GM12878 (cell line): ENCODE measurements at regions not wholly inside any gene's neighbourhood (a gene's known extent, or its start where the extent isn't known, plus 50 kb on each side); places are given as distances from the start of the nearest gene placed in this dataset.

Source experiments
- ATAC-seq: fragments of 200-7000 bp; cut with Tn5 transposase; 3 replicates; pipeline ENCODE4 v1.9.1; 2020; ENCODE audit warnings: mild to moderate bottlenecking, moderate library complexity
- BruUV-seq: library from RNA; stranded (reverse); fragments of 400-500 nt; replicated peaks from 2 replicates; lab custom pipeline; 2021; lab: Mats Ljungman, UMichigan
- CTCF ChIA-PET: fragments of 300-600 bp; sonication (Branson Sonifier 250); formaldehyde crosslinking; extraction: SDS; loops from one replicate; lab custom pipeline; 2021; ENCODE audit warnings: inconsistent platforms; lab: Yijun Ruan, JAX
- POLR2A ChIA-PET: fragments of 350-600 bp; formaldehyde crosslinking; extraction: SDS; loops from one replicate; lab custom pipeline; 2021; ENCODE audit warnings: inconsistent platforms; lab: Charles Lee
- RAD21 ChIA-PET: fragments of 300-600 bp; sonication (Branson Sonifier 250); formaldehyde crosslinking; loops from one replicate; lab custom pipeline; 2023; ENCODE audit warnings: antibody characterized with exemption; ENCODE audit not compliant: unreplicated experiment; lab: Charles Lee
- SMC1A ChIA-PET: fragments of 300-600 bp; sonication (Branson Sonifier 250); formaldehyde crosslinking; loops from one replicate; lab custom pipeline; 2023; ENCODE audit not compliant: unreplicated experiment, uncharacterized antibody; lab: Charles Lee
- DNase-seq: peaks from one replicate; pipeline ENCODE4 v3.0.0-alpha.2; 2011; ENCODE audit warnings: low read depth, low spot score
- FAIRE-seq: peaks from 3 replicates; lab custom pipeline; 2011; peaks lifted over from hg19 to GRCh38; lab: Jason Lieb, UNC
- H2AFZ ChIP-seq: 2 replicates; pipeline ENCODE4 v1.6.0; 2011; ENCODE audit warnings: low read depth, low read length, control low read depth; ENCODE audit not compliant: control insufficient read depth
- H3K27ac ChIP-seq: 2 replicates; pipeline ENCODE4 v1.5.1; 2011; ENCODE audit warnings: control low read depth; ENCODE audit not compliant: control insufficient read depth, insufficient read depth
- H3K27me3 ChIP-seq, 2 experiments: replicated peaks in 1 of 2; 2 replicates each; pipeline versions ENCODE4 v1.6.0 to v1.6.1; 2011; ENCODE audit warnings: low read length in 1 of 2; ENCODE audit not compliant: control insufficient read depth in 2 of 2, insufficient read depth in 2 of 2
- H3K36me3 ChIP-seq, 2 experiments: 2 replicates each; pipeline ENCODE4 v1.5.1; 2011; ENCODE audit warnings: low read length in 1 of 2; ENCODE audit not compliant: control insufficient read depth in 2 of 2, insufficient read depth in 2 of 2
- H3K4me1 ChIP-seq: 2 replicates; pipeline ENCODE4 v1.6.1; 2011; ENCODE audit warnings: mild to moderate bottlenecking, low read length, moderate library complexity, mixed read lengths; ENCODE audit not compliant: control insufficient read depth, insufficient read depth
- H3K4me2 ChIP-seq: 2 replicates; pipeline ENCODE4 v1.6.0; 2011; ENCODE audit warnings: control low read depth; ENCODE audit not compliant: control insufficient read depth, insufficient read depth
- H3K4me3 ChIP-seq: fragments of 200-600 bp; sonication (generic); 2 replicates; pipeline ENCODE4 v1.5.1; 2016
- H3K79me2 ChIP-seq: 2 replicates; pipeline ENCODE4 v1.6.0; 2011; ENCODE audit warnings: low read length; ENCODE audit not compliant: control insufficient read depth, insufficient read depth
- H3K9ac ChIP-seq: 2 replicates; pipeline ENCODE4 v1.8.0; 2011; ENCODE audit warnings: low read length, control low read depth, mixed read lengths; ENCODE audit not compliant: control insufficient read depth, insufficient read depth
- H3K9me3 ChIP-seq: replicated peaks from 3 replicates; pipeline ENCODE4 v1.5.1; 2011; ENCODE audit warnings: mild to moderate bottlenecking, low read length; ENCODE audit not compliant: control insufficient read depth, insufficient read depth
- H4K20me1 ChIP-seq: 2 replicates; pipeline ENCODE4 v1.6.0; 2011; ENCODE audit not compliant: control insufficient read depth, insufficient read depth
- CHD4 ChIP-seq: fragments of 200-600 bp; sonication (generic); IDR thresholded peaks from 2 replicates; pipeline ENCODE4 v1.6.1; 2016; ENCODE audit warnings: mild to moderate bottlenecking
- CTCF ChIP-seq, 3 experiments: IDR thresholded peaks in 2 of 3; conservative IDR thresholded peaks in 1 of 3; 2 replicates each; pipeline ENCODE4 v1.5.1; 2011; ENCODE audit warnings: low read depth in 3 of 3, low read length in 3 of 3, mild to moderate bottlenecking in 3 of 3, control low read depth in 2 of 3, moderate library complexity in 2 of 3, inconsistent platforms in 1 of 3, mixed read lengths in 1 of 3; ENCODE audit not compliant: control insufficient read depth in 2 of 3, insufficient read depth in 1 of 3; ENCODE audit errors: extremely low read depth in 1 of 3
- E2F4 ChIP-seq: IDR thresholded peaks from 2 replicates; pipeline ENCODE4 v1.6.1; 2012; ENCODE audit warnings: low read depth, low read length, improper control_type of control experiment
- EZH2 ChIP-seq: IDR thresholded peaks from 2 replicates; pipeline ENCODE4 v1.6.1; 2012; ENCODE audit warnings: low read depth, mild to moderate bottlenecking, control low read depth, inconsistent platforms, low read length, borderline replicate concordance; ENCODE audit not compliant: control insufficient read depth
- JUND ChIP-seq: IDR thresholded peaks from 2 replicates; pipeline ENCODE4 v1.6.1; 2012; ENCODE audit warnings: low read depth, mild to moderate bottlenecking, low read length, improper control_type of control experiment, moderate library complexity
- PAX8 ChIP-seq: fragments of 450-650 bp; IDR thresholded peaks from 2 replicates; pipeline ENCODE4 v1.6.1; 2017; ENCODE audit warnings: mild to moderate bottlenecking, moderate library complexity
- RB1 ChIP-seq: fragments of 450-650 bp; formaldehyde crosslinking; IDR thresholded peaks from 2 replicates; pipeline ENCODE4 v1.6.1; 2017; ENCODE audit warnings: mild to moderate bottlenecking, borderline replicate concordance
- RCOR1 ChIP-seq: conservative IDR thresholded peaks from 2 replicates; pipeline ENCODE4 v1.6.1; 2012; ENCODE audit warnings: low read depth, low read length, improper control_type of control experiment
- RELA ChIP-seq: fragments of 450-650 bp; IDR thresholded peaks from 2 replicates; pipeline ENCODE4 v1.8.0; 2014; ENCODE audit warnings: borderline replicate concordance; ENCODE audit not compliant: partially characterized antibody
- RELB ChIP-seq: fragments of 450-650 bp; IDR thresholded peaks from 2 replicates; pipeline ENCODE4 v1.6.1; 2017; ENCODE audit warnings: low read depth, mild to moderate bottlenecking, moderate library complexity
- SIX5 ChIP-seq: IDR thresholded peaks from 2 replicates; pipeline ENCODE4 v1.6.1; 2011; ENCODE audit warnings: mild to moderate bottlenecking, low read depth, low read length, moderate library complexity; ENCODE audit not compliant: severe bottlenecking
- STAT3 ChIP-seq: IDR thresholded peaks from 2 replicates; pipeline ENCODE4 v1.6.1; 2011; ENCODE audit warnings: low read depth, low read length, improper control_type of control experiment
- SUPT20H ChIP-seq: IDR thresholded peaks from 2 replicates; pipeline ENCODE4 v1.6.1; 2011; ENCODE audit warnings: low read depth, mild to moderate bottlenecking, low read length, moderate library complexity, borderline replicate concordance; ENCODE audit not compliant: control insufficient read depth
- WRNIP1 ChIP-seq: IDR thresholded peaks from 2 replicates; pipeline ENCODE4 v1.6.1; 2011; ENCODE audit warnings: low read depth, low read length, improper control_type of control experiment, borderline replicate concordance
- ZBTB11 ChIP-seq: fragments of 450-650 bp; formaldehyde crosslinking; IDR thresholded peaks from 2 replicates; pipeline ENCODE4 v1.5.0; 2022; ENCODE audit warnings: mild to moderate bottlenecking, missing genetic modification characterization
- ZZZ3 ChIP-seq: IDR thresholded peaks from 2 replicates; pipeline ENCODE4 v1.6.1; 2011; ENCODE audit warnings: low read depth; ENCODE audit not compliant: control insufficient read depth, insufficient read length
- WGBS: methylation state at CpG from one replicate; pipeline ENCODE4 v1.1.6; 2016; ENCODE audit warnings: low lambda C conversion rate; ENCODE audit not compliant: insufficient replicate concordance, insufficient coverage; ENCODE audit errors: missing lambda C conversion rate; 5-methylcytosine and 5-hydroxymethylcytosine counted together
- in situ Hi-C: fragments of 300-500 bp; cut with MboI; formaldehyde crosslinking; loops from 9 replicates; pipeline ENCODE4 v1.14.3; 2018; ENCODE audit warnings: mixed read lengths
- intact Hi-C: fragments of 100-400 bp; cut with micrococcal nuclease; formaldehyde crosslinking; loops from one replicate; pipeline ENCODE4 v1.14.2; 2022; ENCODE audit not compliant: unreplicated experiment

GRCh38 chr5:72034770-72035169, 72.5 kb upstream of the MAP1B start:
- no peak overlapping the region for H3K4me2 ChIP-seq
- H3K36me3 ChIP-seq: no peaks in the 10 kb centered on the region
- H3K9ac ChIP-seq: no peak overlapping the region
- no peaks in the 10 kb centered on the region for H4K20me1 ChIP-seq
- DNase-seq (no peak), ATAC-seq (no peak), FAIRE-seq (no peak)
- in situ Hi-C loops (no loop called here), intact Hi-C loops (no loop called here)
- no peak overlapping the region for H2AFZ ChIP-seq
- H3K27me3 ChIP-seq: peaks cover 0 to 3% of the 10 kb centered on the region in 2 experiments; a peak in 3 of 4 replicates
- H3K79me2 ChIP-seq: no peaks in the 10 kb centered on the region
- H3K9me3 ChIP-seq: no peaks in the 10 kb centered on the region
- no peak overlapping the region for H3K27ac ChIP-seq
- ChIA-PET SMC1A (no interaction called here), POLR2A (no interaction called here), CTCF (no interaction called here), RAD21 (no interaction called here)
- WGBS: 37% methylated on average over 4 of the region's 4 CpGs
- no peak for TF ChIP-seq CTCF (IDR thresholded peaks at IDR 0.05 in 2 of 3, conservative IDR thresholded peaks at IDR 0.05 in 1 of 3; ENCODE audit: control insufficient read depth in 2 of 3, extremely low read depth in 1 of 3, insufficient read depth in 1 of 3, low read depth in 3 of 3, low read length in 3 of 3)
- TF ChIP-seq RELA: no peak
- no peak for TF ChIP-seq WRNIP1
- TF ChIP-seq SUPT20H: no peak
- no peak for TF ChIP-seq PAX8
- TF ChIP-seq CHD4: no peak
- TF ChIP-seq RCOR1: no peak
- no peak for TF ChIP-seq EZH2
- TF ChIP-seq STAT3: no peak
- TF ChIP-seq ZZZ3: no peak
- no peak for TF ChIP-seq RELB
- no peak for TF ChIP-seq ZBTB11 (CRISPR knock-in tag)
- TF ChIP-seq E2F4: no peak
- no peak for TF ChIP-seq SIX5
- TF ChIP-seq RB1: no peak
- no peak for TF ChIP-seq JUND
- no peak overlapping the region for H3K4me3 ChIP-seq
- BruUV-seq: no TSS peak
- H3K4me1 ChIP-seq: no peaks in the 10 kb centered on the region
